ENCODE measurements at regions not wholly inside any gene's neighbourhood (a gene's known extent, or its start where the extent isn't known, plus 50 kb on each side); places are given as distances from the start of the nearest gene placed in this dataset.

- ChIA-PET CTCF (no interaction called here), POLR2A (no interaction called here)
- DNase-seq (ENCODE audit: low read depth), result peak; percentile 4
- no peak overlapping the region for H3K4me3 ChIP-seq (ENCODE audit: low read depth, low read length)
- peaks cover 4% of the 10 kb centered on the region for H3K27me3 ChIP-seq (ENCODE audit: control insufficient read depth, insufficient read depth, low read length)
- H3K36me3 ChIP-seq (ENCODE audit: control insufficient read depth, insufficient read depth, low read length), result no peaks in the 10 kb centered on the region
- TF ChIP-seq CTCF (IDR thresholded peaks at IDR 0.05; ENCODE audit: insufficient read depth, low read depth, low read length), result no peak
Measured at GRCh38 chr16:80122115-80122514, 418.7 kb upstream of the DYNLRB2 start.

GRCh38 chr16:80121522-80121909 lies 419.3 kb upstream of the DYNLRB2 start:
- TF ChIP-seq CTCF (IDR thresholded peaks at IDR 0.05; ENCODE audit: insufficient read depth, low read depth, low read length), result no peak
- no peak for DNase-seq (ENCODE audit: low read depth)
- CTCF ChIA-PET, result no interaction called here

GRCh38 chr16:80120899-80121521 lies 419.8 kb upstream of the DYNLRB2 start:
- peaks cover 4% of the 10 kb centered on the region for H3K27me3 ChIP-seq (ENCODE audit: control insufficient read depth, insufficient read depth, low read length)
- ChIA-PET CTCF (no interaction called here), POLR2A (no interaction called here)
- DNase-seq (ENCODE audit: low read depth), result no peak
- H3K36me3 ChIP-seq (ENCODE audit: control insufficient read depth, insufficient read depth, low read length), result no peaks in the 10 kb centered on the region
- H3K4me3 ChIP-seq (ENCODE audit: low read depth, low read length), result no peak overlapping the region
- no peak for TF ChIP-seq CTCF (IDR thresholded peaks at IDR 0.05; ENCODE audit: insufficient read depth, low read depth, low read length)

More at GRCh38 chr16:80121522-80121909, 419.3 kb upstream of the DYNLRB2 start:
- Histone ChIP-seq H3K4me3 (ENCODE audit: low read depth, low read length) (no peak overlapping the region), H3K36me3 (ENCODE audit: control insufficient read depth, insufficient read depth, low read length) (no peaks in the 10 kb centered on the region), H3K27me3 (ENCODE audit: control insufficient read depth, insufficient read depth, low read length) (peaks cover 4% of the 10 kb centered on the region)
- POLR2A ChIA-PET, result no interaction called here

- CTCF ChIA-PET, result no interaction called here
- Histone ChIP-seq H3K27me3 (ENCODE audit: control insufficient read depth, insufficient read depth, low read length) (peaks cover 4% of the 10 kb centered on the region), H3K36me3 (ENCODE audit: control insufficient read depth, insufficient read depth, low read length) (no peaks in the 10 kb centered on the region), H3K4me3 (ENCODE audit: low read depth, low read length) (no peak overlapping the region)
- DNase-seq (ENCODE audit: low read depth), result no peak
- TF ChIP-seq CTCF (IDR thresholded peaks at IDR 0.05; ENCODE audit: insufficient read depth, low read depth, low read length), result no peak
- POLR2A ChIA-PET, result no interaction called here
Measured at GRCh38 chr16:80117556-80118130, 423.1 kb upstream of the DYNLRB2 start.

- no peak for DNase-seq (ENCODE audit: low read depth)
- Histone ChIP-seq H3K4me3 (ENCODE audit: low read depth, low read length) (no peak overlapping the region), H3K36me3 (ENCODE audit: control insufficient read depth, insufficient read depth, low read length) (no peaks in the 10 kb centered on the region), H3K27me3 (ENCODE audit: control insufficient read depth, insufficient read depth, low read length) (peaks cover 7% of the 10 kb centered on the region)
- ChIA-PET POLR2A (no interaction called here), CTCF (no interaction called here)
- TF ChIP-seq CTCF (IDR thresholded peaks at IDR 0.05; ENCODE audit: insufficient read depth, low read depth, low read length), result no peak
Measured at GRCh38 chr16:80116711-80117110, 424.1 kb upstream of the DYNLRB2 start.

All from BJ (cell line).